Hepatocyte (in vitro differentiated cells): ENCODE measurements at regions not wholly inside any gene's neighbourhood (a gene's known extent, or its start where the extent isn't known, plus 50 kb on each side); places are given as distances from the start of the nearest gene placed in this dataset.

ENCODE experiments used
- DNase-seq: peaks from one replicate; pipeline ENCODE4 v3.0.0-alpha.2; 2016; ENCODE audit warnings: low spot score
- H2AFZ ChIP-seq: fragments of 200-600 bp; sonication (generic); 2 replicates; pipeline ENCODE4 v1.6.0; 2016; ENCODE audit warnings: antibody characterized with exemption, mild to moderate bottlenecking
- H3K27ac ChIP-seq: fragments of 200-600 bp; sonication (generic); 2 replicates; pipeline ENCODE4 v1.5.1; 2016; ENCODE audit warnings: mild to moderate bottlenecking
- H3K27me3 ChIP-seq: fragments of 200-600 bp; sonication (generic); 2 replicates; pipeline ENCODE4 v1.6.1; 2016
- H3K36me3 ChIP-seq: fragments of 200-600 bp; sonication (generic); replicated peaks from 2 replicates; pipeline ENCODE4 v1.5.1; 2016; ENCODE audit warnings: low read depth; ENCODE audit not compliant: insufficient read depth
- H3K4me1 ChIP-seq: fragments of 200-600 bp; sonication (generic); 2 replicates; pipeline ENCODE4 v1.5.1; 2016; ENCODE audit warnings: mild to moderate bottlenecking, moderate library complexity; ENCODE audit not compliant: insufficient read depth
- H3K4me2 ChIP-seq: fragments of 200-600 bp; sonication (generic); 2 replicates; pipeline ENCODE4 v1.6.0; 2016
- H3K4me3 ChIP-seq: fragments of 200-600 bp; sonication (generic); 2 replicates; pipeline ENCODE4 v1.5.1; 2016; ENCODE audit warnings: mild to moderate bottlenecking
- H3K79me2 ChIP-seq: fragments of 200-600 bp; sonication (generic); 2 replicates; pipeline ENCODE4 v1.6.0; 2017; ENCODE audit warnings: mild to moderate bottlenecking
- H3K9me2 ChIP-seq: fragments of 200-600 bp; sonication (generic); replicated peaks from 2 replicates; pipeline ENCODE4 v1.6.0; 2017; ENCODE audit warnings: mild to moderate bottlenecking; ENCODE audit not compliant: insufficient read depth
- H3K9me3 ChIP-seq: fragments of 200-600 bp; sonication (generic); 2 replicates; pipeline ENCODE4 v1.5.1; 2016; ENCODE audit warnings: low read depth, mild to moderate bottlenecking
- H4K20me1 ChIP-seq: fragments of 200-600 bp; sonication (generic); 2 replicates; pipeline ENCODE4 v1.6.0; 2016; ENCODE audit warnings: mild to moderate bottlenecking; ENCODE audit not compliant: insufficient read depth, poor library complexity, severe bottlenecking
- CTCF ChIP-seq: fragments of 200-600 bp; sonication (generic); IDR thresholded peaks from 2 replicates; pipeline ENCODE4 v1.5.1; 2016; ENCODE audit warnings: antibody characterized with exemption, mild to moderate bottlenecking; ENCODE audit not compliant: poor library complexity
- EZH2 ChIP-seq: fragments of 200-600 bp; sonication (generic); IDR thresholded peaks from 2 replicates; pipeline ENCODE4 v1.6.1; 2016; ENCODE audit warnings: antibody characterized with exemption, mild to moderate bottlenecking, borderline replicate concordance
- EZH2phosphoT487 ChIP-seq: fragments of 200-600 bp; sonication (generic); IDR thresholded peaks from one replicate; pipeline ENCODE4 v1.6.1; 2018; ENCODE audit warnings: antibody characterized with exemption, mild to moderate bottlenecking, low read depth, moderate library complexity; ENCODE audit not compliant: unreplicated experiment, severe bottlenecking
- WGBS: methylation state at CpG from one replicate; pipeline ENCODE4 v1.1.6; 2016; ENCODE audit warnings: low lambda C conversion rate; ENCODE audit errors: missing lambda C conversion rate; 5-methylcytosine and 5-hydroxymethylcytosine counted together

- Histone ChIP-seq H3K27me3 (no peaks in the 10 kb centered on the region), H3K9me3 (no peaks in the 10 kb centered on the region), H3K4me3 (no peak overlapping the region), H3K79me2 (no peaks in the 10 kb centered on the region), H3K27ac (no peak overlapping the region), H3K36me3 (no peaks in the 10 kb centered on the region), H3K4me1 (no peaks in the 10 kb centered on the region), H4K20me1 (no peaks in the 10 kb centered on the region), H3K9me2 (no peaks in the 10 kb centered on the region), H2AFZ (no peak overlapping the region), H3K4me2 (no peak overlapping the region)
- TF ChIP-seq EZH2 (no peak), CTCF (no peak), EZH2phosphoT487 (no peak)
- no peak for DNase-seq
- WGBS: 96% methylated on average over 4 of the region's 4 CpGs
These were observed 250.2 kb upstream of the REG3G start for GRCh38 chr2:78775291-78775690.

GRCh38 chr2:78778756-78779510 is 246.6 kb upstream of the REG3G start:
- Histone ChIP-seq H3K4me1 (peaks cover 7% of the 10 kb centered on the region), H4K20me1 (no peaks in the 10 kb centered on the region), H3K79me2 (no peaks in the 10 kb centered on the region), H3K9me2 (no peaks in the 10 kb centered on the region), H3K4me2 (no peak overlapping the region), H3K4me3 (no peak overlapping the region), H3K27me3 (no peaks in the 10 kb centered on the region), H3K27ac (no peak overlapping the region), H3K36me3 (no peaks in the 10 kb centered on the region), H3K9me3 (no peaks in the 10 kb centered on the region), H2AFZ (no peak overlapping the region)
- no peak for DNase-seq
- TF ChIP-seq CTCF: no peak
- TF ChIP-seq EZH2phosphoT487: no peak
- TF ChIP-seq EZH2: no peak
- WGBS: 99% methylated on average over 47 of the region's 69 CpGs

- no peaks in the 10 kb centered on the region for H3K9me3 ChIP-seq
- 74% methylated on average over 12 of the region's 12 CpGs for WGBS
- no peak for DNase-seq
These were observed 245.7 kb upstream of the REG3G start for GRCh38 chr2:78779761-78780160.

More at GRCh38 chr2:78779761-78780160, 245.7 kb upstream of the REG3G start:
- Histone ChIP-seq H3K79me2 (no peaks in the 10 kb centered on the region), H3K36me3 (no peaks in the 10 kb centered on the region), H3K9me2 (no peaks in the 10 kb centered on the region), H3K4me1 (peaks cover 7% of the 10 kb centered on the region), H3K27ac (peak overlapping the region; percentile 0), H2AFZ (peak overlapping the region; percentile 30), H4K20me1 (no peaks in the 10 kb centered on the region), H3K4me3 (no peak overlapping the region), H3K4me2 (peak overlapping the region; percentile 37), H3K27me3 (no peaks in the 10 kb centered on the region)
- TF ChIP-seq CTCF (no peak), EZH2phosphoT487 (no peak)
